C4-2B (cell line): ENCODE measurements at regions not wholly inside any gene's neighbourhood (a gene's known extent, or its start where the extent isn't known, plus 50 kb on each side); places are given as distances from the start of the nearest gene placed in this dataset.

Experiments
- CTCF ChIP-seq: fragments of 450-650 bp; conservative IDR thresholded peaks from 2 replicates; pipeline ENCODE4 v1.5.1; 2017; ENCODE audit warnings: mild to moderate bottlenecking
- ZFX ChIP-seq: fragments of 450-650 bp; IDR thresholded peaks from 2 replicates; pipeline ENCODE4 v1.6.1; 2017

GRCh38 chr1:112263042-112263441 is 133.0 kb upstream of the CTTNBP2NL start:
- no peak for TF ChIP-seq CTCF
- TF ChIP-seq ZFX, result no peak
